Kidney capillary endothelial cell (primary cell): ENCODE measurements at regions not wholly inside any gene's neighbourhood (a gene's known extent, or its start where the extent isn't known, plus 50 kb on each side); places are given as distances from the start of the nearest gene placed in this dataset.
A peak's percentile ranks its signal among the peaks of the same experiment; 100 is the strongest.
"Not testable (repeated sequence)": the region's sequence is repeated elsewhere in the genome, so short reads cannot be mapped to it uniquely, and the experiment has no call there.

Source experiments
- DNase-seq: peaks from one replicate; pipeline ENCODE4 v3.0.0-alpha.2; 2018; ENCODE audit warnings: low spot score

- DNase-seq = no peak
These were observed 1029.7 kb downstream of the FAT4 start for GRCh38 chr4:126344472-126344871.

- no peak for DNase-seq
These were observed 1031.9 kb downstream of the FAT4 start for GRCh38 chr4:126346654-126347053.

- DNase-seq = no peak
These were observed 1040.0 kb downstream of the FAT4 start for GRCh38 chr4:126354784-126355183.

GRCh38 chr4:126358041-126358440 lies 1043.3 kb downstream of the FAT4 start:
- no peak for DNase-seq

- DNase-seq = no peak
These were observed 1046.5 kb downstream of the FAT4 start for GRCh38 chr4:126361287-126361686.

- DNase-seq = no peak
These were observed 1049.7 kb downstream of the FAT4 start for GRCh38 chr4:126364311-126364911.

GRCh38 chr4:126369076-126369475 lies 1054.3 kb downstream of the FAT4 start:
- no peak for DNase-seq

- no peak for DNase-seq
These were observed 1057.9 kb downstream of the FAT4 start for GRCh38 chr4:126372634-126373033.

- no peak for DNase-seq
These were observed 1060.8 kb downstream of the FAT4 start for GRCh38 chr4:126375462-126376054.

GRCh38 chr4:126385954-126386353 lies 1071.2 kb downstream of the FAT4 start:
- no peak for DNase-seq

- no peak for DNase-seq
These were observed 1071.8 kb downstream of the FAT4 start for GRCh38 chr4:126386512-126386911.

GRCh38 chr4:126395664-126396063 lies 1080.9 kb downstream of the FAT4 start:
- DNase-seq = no peak

GRCh38 chr4:126396121-126396520 lies 1081.4 kb downstream of the FAT4 start:
- DNase-seq = no peak

GRCh38 chr4:126396703-126397102 lies 1081.9 kb downstream of the FAT4 start:
- no peak for DNase-seq

GRCh38 chr4:126404549-126404948 lies 1089.8 kb downstream of the FAT4 start:
- no peak for DNase-seq

- peak; percentile 22 for DNase-seq
These were observed 1090.7 kb downstream of the FAT4 start for GRCh38 chr4:126405369-126405982.

GRCh38 chr4:126409746-126410145 lies 1095.0 kb downstream of the FAT4 start:
- no peak for DNase-seq

GRCh38 chr4:126411047-126411446 lies 1096.3 kb downstream of the FAT4 start:
- no peak for DNase-seq

- DNase-seq = not testable (repeated sequence)
These were observed 1097.6 kb downstream of the FAT4 start for GRCh38 chr4:126412310-126412709.

GRCh38 chr4:126414741-126415140 lies 1100.0 kb downstream of the FAT4 start:
- DNase-seq = no peak

- no peak for DNase-seq
These were observed 1104.5 kb downstream of the FAT4 start for GRCh38 chr4:126419266-126419665.

GRCh38 chr4:126427853-126428252 lies 1113.1 kb downstream of the FAT4 start:
- no peak for DNase-seq

GRCh38 chr4:126431049-126431448 lies 1116.3 kb downstream of the FAT4 start:
- DNase-seq = no peak

- no peak for DNase-seq
These were observed 1120.7 kb downstream of the FAT4 start for GRCh38 chr4:126435491-126435890.
